SH-SY5Y (cell line): ENCODE measurements at regions not wholly inside any gene's neighbourhood (a gene's known extent, or its start where the extent isn't known, plus 50 kb on each side); places are given as distances from the start of the nearest gene placed in this dataset.

Source experiments
- GATA2 ChIP-seq: IDR thresholded peaks from 2 replicates; pipeline ENCODE4 v1.6.1; 2011; ENCODE audit warnings: mild to moderate bottlenecking, low read depth, low read length
- GATA3 ChIP-seq: IDR thresholded peaks from 2 replicates; pipeline ENCODE4 v1.6.1; 2011; ENCODE audit warnings: low read depth, mild to moderate bottlenecking, low read length, moderate library complexity

DNA sequence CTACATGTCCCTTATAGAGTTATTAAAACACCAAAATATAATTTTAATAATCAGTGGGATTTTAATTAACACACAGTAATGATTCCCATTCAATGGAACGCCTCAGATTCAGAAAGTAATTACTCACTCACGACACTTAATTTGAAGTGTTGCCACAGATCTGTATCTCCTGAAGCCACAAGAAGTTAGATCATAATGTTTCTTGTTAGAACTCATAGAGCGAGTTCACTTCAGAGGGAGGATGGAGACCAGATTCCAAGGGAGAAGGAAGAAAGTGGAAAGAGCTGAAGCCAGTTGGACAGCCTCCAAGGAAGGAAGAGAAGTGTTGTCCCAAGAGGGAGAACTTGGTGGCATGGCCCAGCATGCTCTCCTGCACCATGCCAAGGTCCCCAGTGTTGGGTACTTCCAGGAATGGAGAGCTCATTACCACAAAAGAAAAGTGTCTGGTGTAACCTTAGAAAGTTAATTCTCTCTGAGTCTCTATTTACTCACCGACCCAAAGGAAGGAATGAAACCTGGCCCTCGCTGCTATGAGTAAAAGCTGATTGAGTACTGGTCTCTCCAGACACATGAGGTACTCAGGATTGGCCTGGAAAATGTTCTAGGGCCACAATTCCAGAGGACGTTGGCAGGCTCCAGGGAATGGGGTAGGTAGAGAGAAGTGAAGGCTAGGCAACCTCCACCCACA, 305.4 kb downstream of the BCL11B start:
- no peak for TF ChIP-seq GATA2
- no peak for TF ChIP-seq GATA3
